Femur (tissue), 1 donor: ENCODE measurements at regions not wholly inside any gene's neighbourhood (a gene's known extent, or its start where the extent isn't known, plus 50 kb on each side); places are given as distances from the start of the nearest gene placed in this dataset.
"Not testable (repeated sequence)": the region's sequence is repeated elsewhere in the genome, so short reads cannot be mapped to it uniquely, and the experiment has no call there.

Experiments
- DNase-seq: peaks from one replicate; pipeline ENCODE4 v3.0.0-alpha.2; 2017

- DNase-seq, result no peak
Observed at GRCh38 chr1:114260805-114261484, 107.3 kb upstream of the SYT6 start.

DNA sequence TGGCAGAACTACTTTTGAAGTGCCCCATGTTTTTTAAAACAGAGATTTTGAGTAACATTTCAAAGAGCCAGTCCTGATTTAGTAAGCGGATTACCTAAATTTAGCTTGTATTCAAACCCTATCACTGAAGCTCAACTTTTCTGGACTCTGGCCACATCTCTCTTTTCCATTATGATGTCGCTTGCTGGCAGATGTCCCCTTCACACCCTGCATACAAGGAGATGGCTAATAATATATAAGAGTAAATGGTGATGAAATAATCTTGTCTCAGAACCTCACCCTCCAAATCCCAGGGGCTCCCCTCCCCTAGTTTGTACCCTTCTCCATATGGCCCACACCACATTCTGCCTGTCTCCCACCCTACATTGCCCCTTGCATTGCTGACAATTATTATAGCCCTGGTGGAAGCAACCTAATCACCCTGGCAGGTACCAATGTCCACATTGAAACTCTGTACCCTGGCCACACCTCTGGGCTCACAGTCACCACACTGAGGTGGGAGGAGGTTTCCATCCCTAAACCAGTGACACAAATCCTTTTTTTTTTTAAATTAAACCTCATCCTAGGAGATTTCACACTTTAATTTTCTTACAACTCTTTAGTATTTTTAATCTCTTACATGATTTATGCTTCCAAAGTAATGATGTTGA lies 106.0 kb upstream of the SYT6 start:
- DNase-seq, result no peak

GRCh38 chr1:114258633-114259032 lies 105.0 kb upstream of the SYT6 start:
- no peak for DNase-seq

DNA sequence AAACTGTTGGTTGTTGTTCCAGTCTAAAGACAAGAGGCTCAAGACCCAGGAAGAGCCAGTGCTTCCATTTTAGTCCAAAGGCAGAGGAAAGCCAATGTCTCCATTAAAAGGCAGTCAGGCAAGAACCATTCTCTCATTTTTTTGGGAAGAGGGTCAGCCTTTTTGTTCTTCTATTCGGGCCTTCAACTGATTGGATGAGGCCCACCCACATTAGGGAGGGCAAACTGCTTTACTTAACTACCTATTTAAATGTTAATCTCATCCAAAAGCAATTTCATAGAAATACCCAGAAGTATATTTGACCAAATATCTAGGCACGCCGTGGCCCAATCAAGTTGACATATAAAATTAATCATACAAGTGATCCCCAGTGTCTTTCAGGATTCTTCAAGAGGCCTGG lies 104.4 kb upstream of the SYT6 start:
- DNase-seq, result no peak

GRCh38 chr1:114257554-114257953 lies 103.9 kb upstream of the SYT6 start:
- DNase-seq, result no peak

- no peak for DNase-seq
Observed at GRCh38 chr1:114253900-114254299, 100.2 kb upstream of the SYT6 start.

- DNase-seq, result no peak
Observed at GRCh38 chr1:114251573-114251939, 97.9 kb upstream of the SYT6 start.

DNA sequence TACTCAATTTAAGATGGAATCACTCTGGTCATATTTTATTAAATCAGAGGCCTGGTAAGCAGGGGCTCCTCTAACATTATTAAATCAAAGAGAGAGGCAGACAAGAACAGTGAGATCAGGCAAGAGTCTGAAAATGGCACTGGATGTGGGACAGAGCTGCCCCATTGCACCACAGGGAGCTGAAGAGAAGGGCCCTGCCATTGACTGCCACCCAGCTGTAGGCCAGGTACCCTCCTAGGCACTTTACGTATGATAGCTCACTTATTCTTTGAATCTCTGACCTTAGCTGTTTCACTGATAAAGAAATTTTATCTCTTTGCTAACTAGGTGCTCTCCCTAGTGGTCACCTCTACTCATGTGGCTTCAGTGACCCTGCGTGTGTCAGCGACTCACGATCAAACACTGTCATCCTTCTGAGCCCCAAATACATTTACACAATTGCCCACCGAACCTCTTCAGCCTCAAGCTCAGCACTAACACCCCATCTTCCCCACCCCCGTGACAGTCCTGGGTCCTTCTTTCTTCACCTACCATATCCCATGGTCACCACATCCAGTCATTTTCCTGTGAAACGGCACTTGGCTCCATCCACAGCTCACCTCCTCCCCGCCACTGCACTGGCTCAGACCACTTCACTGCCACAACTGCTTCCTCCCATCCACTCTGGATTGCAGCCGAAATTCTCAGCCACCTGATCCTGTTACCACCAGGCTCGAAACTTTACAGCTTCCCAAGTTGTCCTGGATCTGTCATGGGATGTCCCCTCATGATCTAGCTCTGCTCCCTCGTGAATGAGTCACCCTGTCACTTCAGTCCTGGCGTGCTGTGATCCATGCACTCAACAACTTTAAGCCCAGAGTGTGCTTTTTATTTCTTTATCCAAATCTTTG lies 97.3 kb upstream of the SYT6 start:
- no peak for DNase-seq

GRCh38 chr1:114249691-114250090 lies 96.0 kb upstream of the SYT6 start:
- DNase-seq, result no peak

- no peak for DNase-seq
Observed at GRCh38 chr1:114248162-114248561, 94.5 kb upstream of the SYT6 start.

DNA sequence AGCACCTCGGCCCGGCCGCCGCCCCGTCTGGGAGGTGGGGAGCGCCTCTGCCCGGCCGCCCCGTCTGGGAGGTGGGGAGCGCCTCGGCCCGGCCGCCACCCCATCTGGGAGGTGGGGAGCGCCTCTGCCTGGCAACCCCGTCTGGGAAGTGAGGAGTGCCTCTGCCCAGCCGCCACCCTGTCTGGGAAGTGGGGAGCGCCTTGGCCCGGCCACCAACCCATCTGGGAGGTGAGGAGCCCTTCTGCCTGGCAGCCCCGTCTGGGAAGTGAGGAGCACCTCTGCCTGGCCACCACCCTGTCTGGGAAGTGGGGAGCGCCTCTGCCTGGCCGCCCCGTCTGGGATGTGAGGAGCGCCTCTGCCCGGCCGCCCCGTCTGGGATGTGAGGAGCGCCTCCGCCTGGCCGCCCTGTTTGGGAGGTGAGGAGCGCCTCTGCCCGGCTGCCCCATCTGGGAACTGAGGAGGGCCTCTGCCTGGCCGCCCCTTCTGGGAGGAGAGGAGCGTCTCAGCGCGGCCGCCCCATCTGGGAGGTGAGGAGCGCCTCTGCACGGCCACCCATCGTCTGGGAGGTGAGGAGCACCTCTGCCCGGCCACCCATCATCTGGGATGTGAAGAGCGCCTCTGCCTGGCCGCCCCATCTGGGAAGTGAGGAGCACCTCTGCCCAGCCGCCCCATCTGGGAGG lies 89.0 kb upstream of the SYT6 start:
- DNase-seq, result not testable (repeated sequence)

- DNase-seq, result no peak
Observed at GRCh38 chr1:114238053-114238452, 84.4 kb upstream of the SYT6 start.

- no peak for DNase-seq
Observed at GRCh38 chr1:114236517-114236916, 82.8 kb upstream of the SYT6 start.

- DNase-seq, result no peak
Observed at GRCh38 chr1:114235960-114236359, 82.3 kb upstream of the SYT6 start.

DNA sequence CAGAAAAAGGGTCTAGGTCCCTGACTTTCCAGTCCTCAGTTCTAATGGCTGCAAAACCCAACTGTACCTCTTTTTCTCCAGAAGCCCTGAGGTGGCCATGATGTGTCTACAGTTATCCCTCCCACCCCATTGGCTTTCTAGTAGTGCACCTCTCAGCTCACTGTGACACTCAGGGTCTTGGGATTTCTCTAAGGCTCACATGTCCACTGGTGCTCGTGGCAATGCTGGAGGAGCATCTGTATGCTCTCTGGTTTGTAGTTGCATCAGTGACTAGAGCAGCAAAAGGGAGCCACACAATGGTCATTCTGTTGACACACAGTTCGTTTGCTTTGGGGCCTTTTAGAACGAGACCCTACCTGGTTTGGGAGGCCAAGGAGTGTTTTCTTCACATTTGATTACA lies 81.6 kb upstream of the SYT6 start:
- no peak for DNase-seq

- no peak for DNase-seq
Observed at GRCh38 chr1:114234408-114235124, 80.9 kb upstream of the SYT6 start.

- DNase-seq, result no peak
Observed at GRCh38 chr1:114232691-114233090, 79.0 kb upstream of the SYT6 start.

DNA sequence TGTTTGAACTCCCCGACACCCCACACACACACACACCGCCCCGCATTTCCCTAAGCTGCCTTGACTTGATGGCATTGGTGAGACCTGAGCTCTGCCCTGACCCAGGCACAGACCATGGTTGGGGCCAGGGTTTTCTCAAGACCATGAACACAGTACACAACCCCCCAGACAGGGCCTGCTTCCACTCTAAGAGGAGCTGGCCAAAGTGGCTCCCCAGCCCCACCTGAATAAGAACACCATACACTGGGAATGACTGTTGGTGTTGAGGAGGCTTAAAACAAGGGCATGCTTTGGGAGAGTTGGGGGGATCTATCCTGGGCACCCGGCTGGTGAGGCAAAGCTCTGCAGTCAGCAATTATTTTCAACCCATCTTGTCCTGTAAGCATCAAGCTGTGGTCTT lies 77.6 kb upstream of the SYT6 start:
- DNase-seq, result no peak

DNA sequence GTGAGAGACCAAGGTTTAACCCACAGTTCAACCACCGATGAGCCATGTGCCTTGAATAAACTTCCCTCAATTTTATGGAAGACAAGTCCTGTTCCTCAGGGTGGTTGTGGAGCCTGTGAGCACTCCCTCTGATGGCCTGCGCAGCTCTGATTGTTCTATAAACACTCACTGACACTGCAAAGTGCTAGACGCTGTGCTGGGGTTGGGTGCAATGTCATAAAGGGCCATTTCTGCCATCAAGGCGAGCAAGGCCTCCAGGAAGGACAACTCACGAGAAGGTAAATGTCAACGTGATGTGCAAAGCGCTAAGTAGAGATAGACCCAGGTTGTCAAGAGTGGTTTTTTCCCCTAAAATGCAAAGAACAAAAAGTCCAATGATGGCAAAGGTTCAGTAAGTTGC lies 75.7 kb upstream of the SYT6 start:
- no peak for DNase-seq

DNA sequence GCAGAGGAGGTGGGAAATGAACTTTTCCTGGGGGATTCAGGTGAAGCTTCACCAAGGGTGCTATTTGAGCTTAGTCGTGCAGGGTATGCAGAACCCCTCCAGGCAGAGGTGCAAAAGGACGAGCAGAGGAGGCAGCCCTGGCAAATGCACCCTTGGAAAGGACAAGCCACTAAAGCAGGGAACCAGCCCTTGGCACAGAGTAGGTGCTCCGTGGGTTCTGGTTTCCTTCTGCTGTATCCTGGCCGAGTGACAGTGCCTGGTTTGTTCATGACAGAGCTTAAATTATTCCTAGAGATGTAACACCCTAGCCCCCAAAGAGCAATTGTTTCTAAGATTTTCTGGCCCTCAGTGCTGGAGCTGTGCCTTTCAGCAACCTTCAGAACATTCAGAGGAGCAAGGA lies 73.4 kb upstream of the SYT6 start:
- DNase-seq, result no peak

- peak; percentile 57 for DNase-seq
Observed at GRCh38 chr1:114224196-114224907, 70.7 kb upstream of the SYT6 start.

DNA sequence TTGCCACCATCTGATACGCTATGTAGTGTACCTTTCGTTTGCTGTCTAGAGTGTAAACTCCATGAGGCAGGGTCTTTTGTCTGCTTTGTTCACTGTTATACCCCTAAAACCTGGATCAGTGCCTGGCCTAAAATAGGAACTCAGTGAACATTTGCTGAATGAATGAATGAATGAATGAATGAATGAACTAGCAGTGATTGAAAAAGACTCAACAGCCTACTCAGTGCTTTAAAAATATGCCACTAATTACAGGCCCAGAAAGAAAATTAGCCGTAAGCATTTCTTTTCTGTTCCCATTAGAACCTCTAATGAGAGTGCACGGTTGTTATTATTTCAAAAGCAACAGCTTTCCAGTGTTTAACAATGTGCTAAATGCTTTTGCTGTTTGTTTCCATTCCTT lies 69.3 kb upstream of the SYT6 start:
- no peak for DNase-seq
